HG03521 (cell line): ENCODE measurements at regions not wholly inside any gene's neighbourhood (a gene's known extent, or its start where the extent isn't known, plus 50 kb on each side); places are given as distances from the start of the nearest gene placed in this dataset.
"Not testable (repeated sequence)": the region's sequence is repeated elsewhere in the genome, so short reads cannot be mapped to it uniquely, and the experiment has no call there.

Experiments used
- ATAC-seq: cut with Tn5 transposase; IDR thresholded peaks from one replicate; pipeline ENCODE4 v1.9.1; 2021; ENCODE audit warnings: mild to moderate bottlenecking, moderate library complexity; ENCODE audit not compliant: unreplicated experiment

DNA sequence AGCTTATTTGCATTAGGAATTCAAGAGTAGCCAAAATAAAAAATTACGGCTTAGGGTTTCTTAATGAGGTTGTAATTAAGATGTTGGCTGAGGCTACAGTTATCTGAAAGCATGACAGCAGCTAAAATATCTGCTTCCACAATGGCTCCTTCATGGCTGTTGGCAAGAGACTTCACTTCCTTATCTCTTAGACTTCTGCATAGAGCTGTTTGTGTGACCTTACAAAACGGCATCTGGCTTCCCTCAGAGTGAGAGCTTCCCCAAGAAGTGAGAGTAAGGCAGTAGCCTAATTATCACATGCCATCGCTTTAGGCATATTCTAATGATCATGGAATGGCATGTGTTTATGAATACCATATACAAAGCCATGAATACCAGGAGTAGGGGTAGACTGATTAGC, 57.6 kb downstream of the CCDC59 start:
- ATAC-seq = no peak

DNA sequence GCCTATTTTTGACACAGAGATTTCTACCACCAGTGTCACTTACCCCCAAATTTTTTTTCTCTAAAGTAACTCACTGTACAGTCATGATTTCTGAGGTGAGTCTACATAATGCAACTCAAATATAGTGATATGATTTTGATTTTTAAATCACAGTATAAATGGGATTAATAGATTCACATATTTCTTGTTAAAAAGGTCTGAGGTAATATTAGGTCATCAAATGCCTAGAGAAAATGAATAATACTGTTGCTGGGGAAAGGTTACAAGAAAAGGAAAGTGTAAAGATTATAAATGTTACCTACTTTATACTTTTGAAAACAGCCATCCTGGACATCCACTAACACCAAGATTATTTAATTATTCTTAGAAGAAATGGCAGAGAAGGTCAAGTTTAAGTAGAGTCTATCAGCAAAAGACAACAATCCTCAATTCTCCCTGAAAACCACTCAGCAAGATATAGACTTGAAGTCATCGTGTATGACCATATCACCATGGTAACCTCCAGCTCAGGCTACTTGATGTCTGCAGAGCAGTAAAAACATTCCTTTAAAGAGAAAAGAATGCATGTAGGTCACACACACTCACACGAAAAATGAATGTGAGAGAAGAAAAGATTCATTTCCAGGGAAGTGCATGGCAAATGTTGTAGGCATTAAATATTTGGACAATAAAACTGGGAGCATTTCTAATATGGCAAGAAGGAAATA, 58.7 kb downstream of the CCDC59 start:
- no peak for ATAC-seq

DNA sequence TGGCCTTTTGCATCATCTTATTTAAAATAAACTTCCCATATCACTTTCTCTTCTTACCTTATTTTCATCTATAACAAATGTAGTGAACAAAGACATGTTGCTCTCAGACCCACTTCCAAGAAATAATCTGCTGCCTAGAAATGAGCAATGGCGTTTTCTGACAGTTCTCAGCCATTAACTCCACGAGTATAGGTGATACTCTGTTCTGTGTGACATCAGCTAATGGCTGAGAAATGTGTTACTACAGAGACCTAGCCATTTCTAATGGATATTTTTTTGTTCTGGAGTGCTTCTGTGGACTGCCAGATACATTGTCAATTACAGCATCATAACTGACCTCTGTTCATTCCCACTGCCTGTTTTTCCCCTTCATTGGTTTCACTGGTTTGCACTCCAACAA, 67.8 kb downstream of the CCDC59 start:
- no peak for ATAC-seq

DNA sequence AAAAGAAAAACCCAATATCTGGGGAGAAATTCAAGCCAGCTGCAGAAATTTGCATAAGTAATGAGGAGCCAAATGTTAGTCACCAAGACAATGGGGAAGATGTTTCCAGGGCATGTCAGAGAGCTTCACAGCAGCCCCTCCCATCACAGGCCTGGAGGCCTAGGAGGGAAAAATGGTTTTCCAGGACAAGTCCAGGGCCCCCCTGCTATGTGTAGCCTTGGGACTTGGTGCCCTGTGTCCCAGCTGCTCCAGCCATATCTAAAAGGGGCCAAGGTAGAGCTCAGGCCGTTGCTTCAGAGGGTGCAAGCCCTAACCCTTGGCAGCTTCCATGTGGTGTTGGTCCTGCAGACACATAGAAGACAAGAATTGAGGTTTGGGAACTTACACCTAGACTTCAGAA, 76.9 kb downstream of the CCDC59 start:
- ATAC-seq = not testable (repeated sequence)

DNA sequence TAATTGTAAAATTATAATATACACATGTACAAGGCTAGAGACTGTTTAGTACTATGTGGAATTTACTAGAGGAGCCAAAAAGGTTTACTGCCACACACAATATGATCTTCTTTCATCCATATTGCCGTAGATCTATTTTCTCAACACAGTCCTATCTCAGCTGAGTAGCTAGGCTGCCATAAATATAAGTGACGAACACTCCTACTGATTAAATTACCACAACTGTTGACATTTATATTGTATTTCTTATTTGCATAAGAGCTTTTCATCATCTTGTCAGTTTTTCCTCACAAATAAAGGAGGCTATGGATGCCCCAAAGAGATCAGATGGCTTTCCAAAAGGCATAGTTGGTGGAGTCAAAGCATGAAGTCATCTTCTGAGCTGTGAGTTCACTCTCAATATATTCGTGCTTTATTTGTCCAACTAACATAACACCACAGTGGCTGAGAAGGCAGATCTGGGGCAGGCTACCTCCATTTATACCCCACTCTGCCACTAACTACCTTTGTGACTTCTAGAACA, 78.6 kb downstream of the CCDC59 start:
- ATAC-seq = no peak

DNA sequence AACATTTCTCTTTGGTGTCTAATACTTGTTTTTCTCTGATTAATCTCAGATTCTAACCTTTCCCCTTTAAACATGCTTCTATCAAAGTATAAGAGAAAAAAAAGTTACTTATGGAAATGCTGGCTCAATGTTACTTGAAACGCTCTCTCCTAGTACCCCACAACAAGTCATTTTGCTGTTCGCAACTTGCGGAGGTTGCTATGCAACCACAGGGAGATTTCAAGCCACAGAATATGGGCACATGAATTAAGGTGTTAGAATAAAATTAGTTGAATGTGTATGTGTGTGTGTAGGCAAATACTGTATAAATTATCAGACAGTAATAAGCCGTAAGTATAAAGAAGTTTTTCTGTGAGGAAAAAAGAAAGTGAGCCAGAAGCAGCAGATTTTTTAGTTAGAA, 80.6 kb downstream of the CCDC59 start:
- ATAC-seq = no peak

DNA sequence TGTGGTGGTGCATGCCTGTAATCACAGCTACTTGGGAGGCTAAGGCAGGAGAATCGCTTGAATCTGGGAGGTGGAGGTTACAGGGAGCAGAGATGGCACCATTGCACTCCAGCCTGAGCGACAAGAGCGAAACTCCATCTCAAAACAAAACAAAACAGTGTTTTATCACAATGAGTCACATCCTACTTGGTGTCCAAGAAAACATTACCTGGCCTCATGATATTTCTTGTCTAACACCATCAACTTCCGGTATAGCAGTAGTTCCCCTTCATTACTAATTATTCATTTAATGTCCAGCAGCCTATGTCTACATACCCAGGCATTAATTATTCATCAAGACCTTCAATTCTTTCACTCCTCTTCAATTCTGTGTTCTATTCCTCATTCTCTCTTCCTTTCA, 115.5 kb downstream of the CCDC59 start:
- ATAC-seq = no peak

DNA sequence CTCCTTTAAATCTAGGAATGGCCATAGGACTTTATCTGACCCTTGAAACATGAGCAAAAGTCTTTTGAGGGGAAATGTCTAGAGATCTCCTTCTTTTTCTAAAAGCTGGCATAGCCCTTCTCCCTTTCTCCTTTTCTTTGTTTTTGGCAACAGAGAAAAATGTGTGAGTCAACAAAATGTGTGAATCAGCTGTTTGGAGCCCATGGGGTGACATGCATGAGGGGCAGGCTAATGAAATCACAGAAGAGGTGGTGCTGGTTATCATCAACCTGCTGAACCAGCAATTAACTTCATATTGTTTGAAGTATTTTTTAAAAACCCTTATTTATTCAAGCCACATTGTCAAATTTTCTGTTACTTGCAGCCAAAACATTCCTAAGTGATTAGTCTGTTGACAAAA, 132.3 kb downstream of the CCDC59 start:
- ATAC-seq = no peak

DNA sequence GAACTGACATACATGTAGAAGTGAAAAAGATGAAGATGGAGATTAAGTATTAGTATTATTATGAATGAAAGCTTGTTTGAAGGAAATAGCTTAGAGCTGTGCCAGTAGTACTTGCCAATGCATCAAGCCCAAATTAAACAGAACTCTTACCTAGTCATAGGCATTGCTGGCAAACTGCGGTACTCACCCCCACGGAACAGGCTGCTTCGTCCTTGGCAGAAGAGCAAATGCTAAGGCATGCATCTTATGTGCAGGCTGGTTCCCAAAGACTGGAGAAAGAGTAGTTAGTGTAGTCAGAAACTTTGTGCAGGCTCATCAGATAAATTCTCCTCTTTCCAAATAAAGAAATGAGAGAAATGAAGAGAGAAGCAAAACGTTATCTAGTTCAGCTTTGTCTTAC, 134.8 kb downstream of the CCDC59 start:
- no peak for ATAC-seq

DNA sequence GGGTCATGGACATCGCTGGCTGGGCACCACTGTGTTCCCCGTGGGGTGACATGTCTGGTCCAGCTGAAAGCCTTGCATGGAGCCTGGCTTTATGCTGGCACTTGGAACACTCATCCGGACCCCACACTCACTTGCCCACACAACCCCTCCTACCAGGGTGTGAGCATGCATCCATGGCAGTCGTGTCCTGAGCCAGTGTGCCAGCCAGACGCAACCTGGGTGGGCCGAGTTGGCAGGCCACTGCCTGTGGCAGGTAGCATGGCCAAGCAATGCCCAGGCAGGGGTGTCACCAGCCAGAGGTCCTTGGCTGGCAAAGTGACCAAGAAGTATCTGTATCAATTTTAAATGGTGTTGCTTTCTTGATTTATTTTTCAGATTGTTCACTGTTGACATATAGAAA, 141.7 kb downstream of the CCDC59 start:
- ATAC-seq = no peak

DNA sequence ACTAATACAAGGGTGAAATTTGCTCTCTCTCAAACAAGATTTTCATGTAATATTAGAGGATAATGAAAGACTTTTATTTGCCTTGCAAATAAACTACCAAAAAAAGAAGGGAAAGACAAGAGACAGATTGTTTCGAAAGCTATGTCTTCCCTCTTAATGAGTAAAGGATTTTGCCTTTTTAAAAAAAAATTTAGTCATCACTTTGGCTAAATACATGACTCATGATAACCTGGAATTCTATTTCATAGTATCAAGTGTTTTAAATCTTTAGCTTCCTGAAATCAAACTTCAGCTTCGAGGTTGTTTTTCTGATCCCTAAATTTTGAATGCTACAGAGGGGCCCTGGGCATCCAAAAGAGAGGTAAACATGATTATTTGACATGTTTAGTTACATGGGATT, 144.4 kb downstream of the CCDC59 start:
- ATAC-seq = no peak

DNA sequence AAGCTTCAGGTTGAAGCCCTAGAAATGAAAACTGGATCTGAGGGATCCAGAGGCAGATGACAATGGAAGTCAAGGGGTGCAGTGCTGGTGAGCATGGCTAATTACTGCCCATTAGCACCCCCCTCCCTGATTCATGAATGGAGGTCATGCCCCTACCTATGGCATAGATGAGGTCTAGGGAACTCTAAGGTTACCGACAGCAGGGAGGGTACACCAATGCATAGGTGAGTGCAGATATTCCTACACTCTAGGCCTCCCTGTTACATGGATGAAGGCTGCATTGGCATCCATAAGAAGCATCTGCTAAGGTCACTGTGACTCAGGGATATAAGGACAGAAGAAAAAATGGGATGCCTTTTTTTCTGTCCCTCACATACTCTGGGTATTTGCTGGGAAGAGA, 147.3 kb downstream of the CCDC59 start:
- ATAC-seq = no peak

DNA sequence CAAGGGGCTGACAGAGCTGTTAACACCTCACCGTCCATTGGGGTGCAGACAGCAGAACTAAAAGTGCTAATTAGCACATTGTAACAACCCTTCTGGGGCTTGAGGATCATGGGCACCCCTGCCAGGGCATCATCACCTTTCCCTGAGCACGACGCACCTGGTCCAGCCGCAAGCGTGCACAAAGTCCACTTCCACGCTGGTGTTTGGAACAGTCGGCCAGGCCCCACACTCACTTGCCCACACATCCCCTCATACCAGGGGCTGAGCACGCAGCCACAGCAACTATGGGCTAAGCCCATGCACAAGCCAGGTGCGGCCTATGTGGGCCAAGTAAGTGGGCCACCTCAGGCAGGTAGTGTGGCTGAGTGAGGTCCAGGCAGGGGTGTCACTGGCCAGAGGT, 148.7 kb downstream of the CCDC59 start:
- ATAC-seq = no peak

DNA sequence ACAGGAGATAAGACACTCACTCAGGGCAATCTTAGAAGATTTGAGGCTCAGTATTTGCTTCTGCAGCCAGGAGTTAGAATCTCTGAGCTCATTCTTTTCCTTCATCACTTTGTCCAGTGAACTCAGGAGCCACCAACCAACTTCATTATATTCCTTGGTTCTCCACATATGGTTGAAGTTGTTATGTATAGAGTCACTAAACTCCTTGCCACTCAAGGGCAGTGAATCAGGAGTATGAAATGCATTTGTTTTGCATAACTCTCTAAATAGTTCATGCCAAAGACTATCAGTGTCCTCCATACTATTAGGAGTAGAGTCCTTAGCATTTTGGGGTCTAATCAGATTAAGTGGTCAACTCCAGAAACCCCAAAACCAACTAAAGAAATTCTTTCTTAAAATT, 150.6 kb downstream of the CCDC59 start:
- ATAC-seq = no peak

DNA sequence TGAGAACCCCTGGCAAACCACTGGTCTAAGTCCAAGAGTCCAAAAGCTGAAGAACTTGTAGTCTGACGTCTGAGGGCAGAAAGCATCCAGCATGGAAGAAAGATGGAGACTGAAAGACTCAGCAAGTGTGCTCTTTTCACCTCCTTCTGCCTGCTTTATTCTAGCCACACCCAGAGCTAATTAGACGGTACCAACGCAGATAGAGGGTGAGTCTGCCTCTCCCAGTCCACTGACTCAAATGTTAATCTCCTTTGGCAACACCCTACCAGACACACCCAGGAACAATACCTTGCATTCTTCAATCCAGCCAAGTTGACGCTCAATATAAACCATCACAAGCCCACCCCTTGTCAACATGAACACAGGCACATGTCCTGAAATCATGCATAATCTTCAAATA, 155.1 kb downstream of the CCDC59 start:
- ATAC-seq = no peak

DNA sequence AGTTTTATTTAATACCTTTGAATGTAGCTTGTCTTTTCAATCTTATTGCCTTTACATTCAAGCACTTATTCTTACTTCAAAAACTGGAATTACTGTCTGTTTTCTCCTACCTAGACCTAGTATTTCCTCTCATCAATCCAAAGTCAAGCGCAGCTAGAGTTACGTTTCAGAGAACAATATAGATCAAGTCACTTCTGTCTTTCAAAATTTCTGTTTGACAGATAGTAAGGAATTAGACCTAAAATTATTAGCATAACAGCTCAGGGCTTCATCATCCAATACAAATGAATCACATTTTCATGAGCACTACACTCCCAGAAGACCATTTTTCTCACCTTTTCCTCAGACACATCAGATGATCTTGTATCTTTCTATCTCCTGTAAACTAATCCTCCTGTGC, 170.6 kb downstream of the CCDC59 start:
- ATAC-seq = no peak

DNA sequence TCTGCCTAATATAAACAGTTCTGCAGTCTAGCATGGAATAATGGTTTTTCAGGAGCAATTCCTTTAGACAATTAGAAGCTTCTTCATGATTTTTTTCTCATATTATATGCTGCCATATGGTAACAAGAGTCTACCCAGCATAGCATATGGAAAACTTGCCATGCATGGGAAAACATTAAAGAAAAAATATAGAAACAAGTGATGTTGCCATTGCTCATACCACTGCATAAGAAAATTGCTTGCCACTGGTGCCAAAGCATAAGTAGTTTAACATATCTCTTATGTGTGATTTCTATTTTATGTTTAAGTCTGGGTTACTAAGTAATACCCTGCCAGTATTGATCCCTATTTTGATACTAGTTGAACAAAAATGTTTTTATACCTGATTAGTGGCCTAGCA, 171.2 kb downstream of the CCDC59 start:
- ATAC-seq = no peak

DNA sequence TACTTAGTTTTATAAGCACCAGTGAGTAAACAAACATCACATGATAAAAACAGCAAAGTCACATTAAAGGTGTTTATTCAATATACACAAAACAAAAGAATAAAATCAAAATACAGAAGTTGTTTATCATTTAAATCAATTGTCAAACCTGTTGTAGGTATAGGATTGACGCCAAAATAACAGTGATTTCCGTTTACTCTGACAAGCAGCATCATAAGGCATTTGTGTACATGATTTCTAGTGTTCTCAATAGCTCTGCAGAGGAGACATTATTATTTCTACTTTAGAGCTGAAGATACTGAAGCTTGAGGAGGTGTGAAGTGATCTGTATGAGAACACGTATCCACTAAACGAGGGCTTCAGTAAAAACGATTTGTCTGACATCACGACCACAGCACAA, 171.9 kb downstream of the CCDC59 start:
- no peak for ATAC-seq

DNA sequence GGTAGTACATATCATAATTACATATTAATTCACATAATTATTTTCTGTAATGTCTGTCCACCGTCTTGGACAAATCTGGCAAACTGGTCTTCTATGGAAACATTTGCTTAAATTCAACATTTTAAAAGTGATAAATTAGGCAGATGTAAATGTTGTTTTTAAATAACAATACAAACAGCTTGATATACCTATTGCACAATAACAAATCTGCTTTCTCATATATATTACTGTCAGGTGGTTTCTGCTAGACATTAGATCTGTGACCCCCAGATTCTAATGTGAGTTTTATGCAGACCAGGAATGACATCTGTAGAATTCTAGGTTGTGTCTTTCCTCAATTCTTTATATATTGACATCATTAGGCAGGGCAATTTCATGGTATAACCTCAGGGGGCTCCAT, 173.3 kb downstream of the CCDC59 start:
- no peak for ATAC-seq

DNA sequence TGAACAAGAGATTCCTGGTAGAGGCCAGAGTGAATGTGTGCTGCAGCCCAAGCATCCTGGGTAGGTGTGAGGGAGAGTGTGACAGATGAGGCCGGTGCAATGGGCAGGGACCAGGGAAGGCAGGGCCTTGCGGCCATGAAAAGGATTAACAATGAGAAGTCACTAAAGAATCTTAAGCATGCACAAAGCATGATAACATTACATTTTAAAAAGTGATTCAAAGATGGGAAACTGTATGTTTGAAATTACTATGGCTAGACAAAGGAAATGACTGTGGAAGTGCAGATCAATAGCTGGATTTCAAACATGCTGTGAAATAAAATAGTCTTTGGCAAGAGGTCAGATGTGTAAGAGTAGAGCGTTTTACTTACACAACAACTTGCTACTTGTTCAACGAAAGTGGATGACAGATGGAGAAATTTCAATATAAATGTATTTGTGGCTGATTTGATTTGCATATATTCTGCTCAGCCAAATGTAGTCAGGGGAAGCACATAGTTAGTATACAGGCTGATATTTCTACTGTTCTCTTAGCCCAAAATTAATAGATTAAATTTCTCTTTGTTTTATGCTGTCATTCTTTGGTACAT, 175.5 kb downstream of the CCDC59 start:
- no peak for ATAC-seq

DNA sequence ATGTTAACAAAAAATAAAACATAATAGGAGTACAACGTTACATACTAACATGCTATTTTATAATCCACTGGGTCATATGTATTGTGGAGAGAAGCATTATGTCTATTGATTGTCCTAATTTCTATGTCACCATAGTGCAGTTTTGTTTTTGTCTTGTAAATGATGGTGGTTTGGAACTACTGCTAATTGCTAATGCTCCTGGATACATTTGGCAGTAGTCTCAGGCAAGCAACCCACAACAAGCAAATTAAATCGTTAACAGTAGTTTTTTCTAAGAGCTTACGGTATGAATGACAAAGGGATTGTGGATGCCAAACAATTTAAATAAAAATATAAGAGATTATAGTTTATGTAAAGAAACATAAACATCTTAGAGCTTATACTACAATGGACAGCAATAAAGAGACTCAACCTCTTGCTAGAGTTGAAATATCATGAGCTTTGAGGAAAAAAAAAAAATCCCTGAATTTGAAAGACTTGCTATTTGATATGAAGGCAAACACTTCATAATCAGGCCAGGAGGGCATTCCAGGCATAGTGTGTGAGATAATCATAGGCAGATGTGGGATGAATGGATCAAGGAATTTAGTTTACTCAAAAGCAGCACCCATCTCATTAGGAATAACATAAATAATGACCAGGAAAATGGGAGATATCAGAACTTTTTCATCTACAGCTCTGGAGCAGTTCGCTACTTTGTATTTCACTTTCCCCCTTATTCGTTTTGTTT, 181.3 kb downstream of the CCDC59 start:
- ATAC-seq = no peak

DNA sequence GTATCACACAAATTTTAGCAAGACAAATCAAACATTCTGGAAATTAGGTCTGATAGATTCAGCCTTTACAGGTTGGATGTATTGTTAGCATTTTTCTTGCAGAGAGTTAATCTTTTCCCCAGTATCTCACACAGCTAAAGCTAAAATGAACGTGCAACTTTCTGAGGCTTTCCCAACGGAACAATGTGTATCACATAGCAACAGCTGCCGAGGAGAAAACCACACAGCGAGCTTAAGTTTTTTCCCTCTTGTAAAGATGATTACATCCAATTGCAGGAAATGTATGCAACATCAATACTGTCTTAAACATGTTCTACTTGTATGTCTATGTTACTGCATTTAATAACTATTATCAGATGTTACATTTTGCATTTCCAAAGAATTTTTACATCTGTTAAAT, 182.2 kb downstream of the CCDC59 start:
- ATAC-seq = no peak
